ENCODE measurements at regions not wholly inside any gene's neighbourhood (a gene's known extent, or its start where the extent isn't known, plus 50 kb on each side); places are given as distances from the start of the nearest gene placed in this dataset.
A peak's percentile ranks its signal among the peaks of the same experiment; 100 is the strongest.

GRCh38 chr10:8508882-8509281, 454.4 kb downstream of the GATA3 start:
- CTCF ChIA-PET, result no interaction called here
- H3K27ac ChIP-seq, result no peak overlapping the region
- DNase-seq (ENCODE audit: low spot score), result no peak
- POLR2A ChIA-PET (ENCODE audit: low non-redundant PET), result no interaction called here
- TF ChIP-seq CTCF (conservative IDR thresholded peaks at IDR 0.05; ENCODE audit: low read depth), result no peak

GRCh38 chr10:8510471-8510870, 456.0 kb downstream of the GATA3 start:
- TF ChIP-seq CTCF (conservative IDR thresholded peaks at IDR 0.05; ENCODE audit: low read depth), result no peak
- DNase-seq (ENCODE audit: low spot score), result no peak
- ChIA-PET POLR2A (ENCODE audit: low non-redundant PET) (no interaction called here), CTCF (interaction anchor here (0.5 kb wide), 1 partner anchor 14 kb away, joined by 4 read pairs; no protein-coding TSS in a partner anchor)
- H3K27ac ChIP-seq, result no peak overlapping the region

GRCh38 chr10:8511026-8511425, 456.5 kb downstream of the GATA3 start:
- no peak overlapping the region for H3K27ac ChIP-seq
- no peak for DNase-seq (ENCODE audit: low spot score)
- no peak for TF ChIP-seq CTCF (conservative IDR thresholded peaks at IDR 0.05; ENCODE audit: low read depth)
- CTCF ChIA-PET, result no interaction called here
- POLR2A ChIA-PET (ENCODE audit: low non-redundant PET), result no interaction called here

GRCh38 chr10:8513155-8514147, 459.0 kb downstream of the GATA3 start:
- DNase-seq (ENCODE audit: low spot score), result no peak
- POLR2A ChIA-PET (ENCODE audit: low non-redundant PET), result no interaction called here
- CTCF ChIA-PET, result interaction anchor here (0.6 to 0.8 kb wide), 3 partner anchors 31 to 401 kb away, joined by 3 read pairs; no protein-coding TSS in a partner anchor
- H3K27ac ChIP-seq, result no peak overlapping the region
- TF ChIP-seq CTCF (conservative IDR thresholded peaks at IDR 0.05; ENCODE audit: low read depth), result no peak

GRCh38 chr10:8520382-8520781, 465.9 kb downstream of the GATA3 start:
- CTCF ChIA-PET, result no interaction called here
- no peak overlapping the region for H3K27ac ChIP-seq
- peak; percentile 12 for DNase-seq (ENCODE audit: low spot score)
- POLR2A ChIA-PET (ENCODE audit: low non-redundant PET), result interaction anchor here (0.6 kb wide), 1 partner anchor 310 kb away, joined by 8 read pairs; no protein-coding TSS in a partner anchor
- no peak for TF ChIP-seq CTCF (conservative IDR thresholded peaks at IDR 0.05; ENCODE audit: low read depth)

- no peak for DNase-seq (ENCODE audit: low spot score)
- ChIA-PET POLR2A (ENCODE audit: low non-redundant PET) (no interaction called here), CTCF (no interaction called here)
- no peak overlapping the region for H3K27ac ChIP-seq
- no peak for TF ChIP-seq CTCF (conservative IDR thresholded peaks at IDR 0.05; ENCODE audit: low read depth)
Measured at GRCh38 chr10:8527773-8528172, 473.3 kb downstream of the GATA3 start.

Measured in RWPE1 (cell line).